Karpas-422 (cell line): ENCODE measurements at regions not wholly inside any gene's neighbourhood (a gene's known extent, or its start where the extent isn't known, plus 50 kb on each side); places are given as distances from the start of the nearest gene placed in this dataset.

Experiments
- DNase-seq: peaks from one replicate; pipeline ENCODE4 v3.0.0-alpha.2; 2015
- H2AFZ ChIP-seq: fragments of 200-600 bp; sonication (generic); 2 replicates; pipeline ENCODE4 v1.6.1; 2014; ENCODE audit warnings: antibody characterized with exemption, low read length, mixed read lengths
- H3K27ac ChIP-seq: fragments of 200-600 bp; sonication (generic); 2 replicates; pipeline ENCODE4 v1.5.1; 2014; ENCODE audit warnings: mild to moderate bottlenecking, low read length, moderate library complexity
- H3K27me3 ChIP-seq: fragments of 200-600 bp; sonication (generic); 2 replicates; pipeline ENCODE4 v1.6.1; 2014; ENCODE audit warnings: low read length, mixed read lengths
- H3K36me3 ChIP-seq: fragments of 200-600 bp; sonication (generic); 2 replicates; pipeline ENCODE4 v1.6.1; 2014; ENCODE audit warnings: low read length, mixed read lengths; ENCODE audit not compliant: insufficient read depth
- H3K4me1 ChIP-seq: fragments of 200-600 bp; sonication (generic); 2 replicates; pipeline ENCODE4 v1.6.1; 2014; ENCODE audit warnings: mild to moderate bottlenecking, low read length, mixed read lengths
- H3K4me2 ChIP-seq: fragments of 200-600 bp; sonication (generic); 2 replicates; pipeline ENCODE4 v1.6.1; 2014; ENCODE audit warnings: low read length, low read depth, mild to moderate bottlenecking; ENCODE audit not compliant: poor library complexity, severe bottlenecking
- H3K4me3 ChIP-seq: fragments of 200-600 bp; sonication (generic); 2 replicates; pipeline ENCODE4 v1.5.1; 2014; ENCODE audit warnings: mild to moderate bottlenecking, antibody characterized with exemption, low read length, mixed read lengths
- H3K79me2 ChIP-seq: fragments of 200-600 bp; sonication (generic); 2 replicates; pipeline ENCODE4 v1.6.1; 2014; ENCODE audit warnings: mild to moderate bottlenecking, low read length, mixed read lengths
- H3K9ac ChIP-seq: fragments of 200-600 bp; sonication (generic); 2 replicates; pipeline ENCODE4 v1.6.0; 2014; ENCODE audit warnings: low read length
- H3K9me2 ChIP-seq: fragments of 200-600 bp; sonication (generic), shearing (Covaris generic); replicated peaks from 2 replicates; pipeline ENCODE4 v1.6.0; 2014; ENCODE audit warnings: mild to moderate bottlenecking, low read length, moderate library complexity; ENCODE audit not compliant: insufficient read depth
- H3K9me3 ChIP-seq: fragments of 300-700, 200-600 bp; sonication (generic); 2 replicates; pipeline ENCODE4 v1.6.1; 2014; ENCODE audit warnings: low read length, mixed read lengths
- H4K20me1 ChIP-seq: fragments of 200-600 bp; sonication (generic); 2 replicates; pipeline ENCODE4 v1.6.1; 2014; ENCODE audit warnings: mild to moderate bottlenecking, antibody characterized with exemption, low read length, low read depth; ENCODE audit not compliant: insufficient read depth

GRCh38 chr2:236986524-236987330 lies 99.0 kb upstream of the COPS8 start:
- H4K20me1 ChIP-seq, result no peaks in the 10 kb centered on the region
- H3K9ac ChIP-seq, result no peak overlapping the region
- H3K4me1 ChIP-seq, result no peaks in the 10 kb centered on the region
- no peaks in the 10 kb centered on the region for H3K79me2 ChIP-seq
- DNase-seq, result no peak
- no peaks in the 10 kb centered on the region for H3K36me3 ChIP-seq
- H3K27me3 ChIP-seq, result no peaks in the 10 kb centered on the region
- no peak overlapping the region for H3K27ac ChIP-seq
- H3K4me2 ChIP-seq, result no peak overlapping the region
- no peaks in the 10 kb centered on the region for H3K9me3 ChIP-seq
- no peak overlapping the region for H2AFZ ChIP-seq
- H3K9me2 ChIP-seq, result no peaks in the 10 kb centered on the region
- H3K4me3 ChIP-seq, result no peak overlapping the region

- Histone ChIP-seq H3K9me3 (no peaks in the 10 kb centered on the region), H3K36me3 (no peaks in the 10 kb centered on the region), H3K79me2 (no peaks in the 10 kb centered on the region), H3K27ac (no peak overlapping the region), H2AFZ (no peak overlapping the region), H3K9ac (no peak overlapping the region), H4K20me1 (no peaks in the 10 kb centered on the region), H3K9me2 (no peaks in the 10 kb centered on the region), H3K4me1 (no peaks in the 10 kb centered on the region), H3K4me3 (no peak overlapping the region), H3K27me3 (no peaks in the 10 kb centered on the region), H3K4me2 (no peak overlapping the region)
- no peak for DNase-seq
Measured at GRCh38 chr2:236988216-236988615, 97.5 kb upstream of the COPS8 start.

- Histone ChIP-seq H3K4me2 (no peak overlapping the region), H3K4me3 (no peak overlapping the region), H3K79me2 (no peaks in the 10 kb centered on the region), H3K4me1 (no peaks in the 10 kb centered on the region), H3K9ac (no peak overlapping the region), H4K20me1 (no peaks in the 10 kb centered on the region), H3K9me3 (no peaks in the 10 kb centered on the region), H3K36me3 (no peaks in the 10 kb centered on the region), H3K27ac (no peak overlapping the region), H3K9me2 (no peaks in the 10 kb centered on the region), H2AFZ (no peak overlapping the region), H3K27me3 (no peaks in the 10 kb centered on the region)
- no peak for DNase-seq
Measured at GRCh38 chr2:236988690-236989624, 96.7 kb upstream of the COPS8 start.

DNA sequence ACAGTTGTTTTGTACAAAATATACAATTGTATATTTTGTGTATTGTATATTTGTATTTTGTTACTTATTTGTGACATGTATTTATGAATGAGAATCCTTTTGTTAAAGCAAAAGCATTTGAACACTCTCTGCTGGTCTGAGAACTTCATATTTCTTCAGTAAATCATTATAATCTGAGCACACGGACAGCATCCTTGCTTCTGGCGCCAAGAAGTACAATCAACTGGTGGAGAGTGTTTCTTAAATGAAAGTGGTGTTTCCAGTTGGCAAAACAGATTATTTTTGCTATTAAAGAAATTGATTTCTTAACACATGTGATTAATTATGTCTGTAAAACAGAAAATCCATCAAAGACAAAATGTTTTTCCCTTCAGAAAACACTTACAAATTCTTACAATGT lies 95.1 kb upstream of the COPS8 start:
- H4K20me1 ChIP-seq, result no peaks in the 10 kb centered on the region

GRCh38 chr2:236991874-236992273 lies 93.8 kb upstream of the COPS8 start:
- Histone ChIP-seq H3K36me3 (no peaks in the 10 kb centered on the region), H3K4me2 (no peak overlapping the region), H3K9me3 (no peaks in the 10 kb centered on the region), H3K79me2 (no peaks in the 10 kb centered on the region), H3K4me3 (no peak overlapping the region), H3K9me2 (no peaks in the 10 kb centered on the region), H3K27ac (no peak overlapping the region), H4K20me1 (no peaks in the 10 kb centered on the region), H3K4me1 (no peaks in the 10 kb centered on the region), H3K27me3 (no peaks in the 10 kb centered on the region), H2AFZ (no peak overlapping the region), H3K9ac (no peak overlapping the region)
- no peak for DNase-seq

More for the DNA sequence above, 95.1 kb upstream of the COPS8 start:
- DNase-seq, result no peak
- Histone ChIP-seq H3K27ac (no peak overlapping the region), H3K79me2 (no peaks in the 10 kb centered on the region), H3K4me1 (no peaks in the 10 kb centered on the region), H3K4me2 (no peak overlapping the region), H3K4me3 (no peak overlapping the region), H3K36me3 (no peaks in the 10 kb centered on the region), H3K9ac (no peak overlapping the region), H2AFZ (no peak overlapping the region), H3K27me3 (no peaks in the 10 kb centered on the region), H3K9me3 (no peaks in the 10 kb centered on the region), H3K9me2 (no peaks in the 10 kb centered on the region)

- no peak overlapping the region for H3K9ac ChIP-seq
- no peaks in the 10 kb centered on the region for H3K9me2 ChIP-seq
- H2AFZ ChIP-seq, result no peak overlapping the region
- no peaks in the 10 kb centered on the region for H3K79me2 ChIP-seq
- H3K36me3 ChIP-seq, result no peaks in the 10 kb centered on the region
- H3K27me3 ChIP-seq, result no peaks in the 10 kb centered on the region
- no peaks in the 10 kb centered on the region for H3K9me3 ChIP-seq
- H4K20me1 ChIP-seq, result no peaks in the 10 kb centered on the region
- H3K4me2 ChIP-seq, result no peak overlapping the region
- no peak for DNase-seq
- no peaks in the 10 kb centered on the region for H3K4me1 ChIP-seq
- no peak overlapping the region for H3K27ac ChIP-seq
- H3K4me3 ChIP-seq, result no peak overlapping the region
Measured at GRCh38 chr2:236993286-236993685, 92.4 kb upstream of the COPS8 start.

- no peak overlapping the region for H3K27ac ChIP-seq
- H2AFZ ChIP-seq, result no peak overlapping the region
- DNase-seq, result no peak
Measured at GRCh38 chr2:236994361-236994760, 91.3 kb upstream of the COPS8 start.

GRCh38 chr2:236997069-236997715 lies 88.5 kb upstream of the COPS8 start:
- Histone ChIP-seq H3K27me3 (no peaks in the 10 kb centered on the region), H3K4me2 (no peak overlapping the region)

More at GRCh38 chr2:236994361-236994760, 91.3 kb upstream of the COPS8 start:
- no peaks in the 10 kb centered on the region for H3K4me1 ChIP-seq
- H3K9me2 ChIP-seq, result no peaks in the 10 kb centered on the region
- H3K4me2 ChIP-seq, result no peak overlapping the region
- H3K9ac ChIP-seq, result no peak overlapping the region
- no peaks in the 10 kb centered on the region for H3K27me3 ChIP-seq
- no peaks in the 10 kb centered on the region for H4K20me1 ChIP-seq
- no peaks in the 10 kb centered on the region for H3K79me2 ChIP-seq
- H3K4me3 ChIP-seq, result no peak overlapping the region
- no peaks in the 10 kb centered on the region for H3K36me3 ChIP-seq
- no peaks in the 10 kb centered on the region for H3K9me3 ChIP-seq

More at GRCh38 chr2:236997069-236997715, 88.5 kb upstream of the COPS8 start:
- Histone ChIP-seq H4K20me1 (no peaks in the 10 kb centered on the region), H3K27ac (no peak overlapping the region), H3K9me2 (no peaks in the 10 kb centered on the region), H3K4me3 (no peak overlapping the region), H3K4me1 (peaks cover 10% of the 10 kb centered on the region), H3K9me3 (no peaks in the 10 kb centered on the region), H2AFZ (no peak overlapping the region), H3K79me2 (no peaks in the 10 kb centered on the region), H3K36me3 (no peaks in the 10 kb centered on the region), H3K9ac (no peak overlapping the region)
- no peak for DNase-seq
